Neural cell (in vitro differentiated cells): ENCODE measurements at regions not wholly inside any gene's neighbourhood (a gene's known extent, or its start where the extent isn't known, plus 50 kb on each side); places are given as distances from the start of the nearest gene placed in this dataset.

Experiments
- CTCF ChIP-seq: fragments of 450-650 bp; IDR thresholded peaks from 2 replicates; pipeline ENCODE4 v1.5.1; 2014; ENCODE audit warnings: antibody characterized with exemption, mild to moderate bottlenecking, moderate library complexity; ENCODE audit not compliant: poor library complexity, severe bottlenecking
- EP300 ChIP-seq: fragments of 450-650 bp; conservative IDR thresholded peaks from 2 replicates; pipeline ENCODE4 v1.6.1; 2014; ENCODE audit warnings: antibody characterized with exemption, mild to moderate bottlenecking, moderate library complexity; ENCODE audit not compliant: poor library complexity, severe bottlenecking
- EZH2 ChIP-seq: fragments of 200-600, 300-800 bp; shearing (Covaris generic), sonication (generic); IDR thresholded peaks from 2 replicates; pipeline ENCODE4 v1.6.1; 2014; ENCODE audit warnings: antibody characterized with exemption, low read length, borderline replicate concordance, mild to moderate bottlenecking; ENCODE audit not compliant: insufficient read depth, poor library complexity, severe bottlenecking
- POLR2AphosphoS5 ChIP-seq: IDR thresholded peaks from 2 replicates; pipeline ENCODE4 v1.6.1; 2012
- RAD21 ChIP-seq: fragments of 450-650 bp; conservative IDR thresholded peaks from 2 replicates; pipeline ENCODE4 v1.6.1; 2014; ENCODE audit warnings: antibody characterized with exemption, mild to moderate bottlenecking, moderate library complexity
- TAF1 ChIP-seq: IDR thresholded peaks from 2 replicates; pipeline ENCODE4 v1.6.1; 2012; ENCODE audit warnings: low read depth

- TF ChIP-seq EP300 (no peak), POLR2AphosphoS5 (no peak), CTCF (no peak), TAF1 (no peak), EZH2 (no peak), RAD21 (no peak)
Measured at GRCh38 chrX:42696536-42697124, 81.3 kb downstream of the PPP1R2C start.
